ENCODE measurements at regions not wholly inside any gene's neighbourhood (a gene's known extent, or its start where the extent isn't known, plus 50 kb on each side); places are given as distances from the start of the nearest gene placed in this dataset.

GRCh38 chr20:57893366-57893999, 183.7 kb upstream of the PMEPA1 start:
- Mint-ChIP-seq H3K4me3 (no peak overlapping the region), H3K27me3 (ENCODE audit: insufficient read depth) (no peaks in the 10 kb centered on the region), H3K27ac (no peak overlapping the region), H3K4me1 (ENCODE audit: low read depth) (no peaks in the 10 kb centered on the region), H3K36me3 (ENCODE audit: low read depth) (no peaks in the 10 kb centered on the region), H3K9me3 (no peaks in the 10 kb centered on the region)
- intact Hi-C loops (cut with micrococcal nuclease): no loop called here
- no peak for DNase-seq (ENCODE audit: low spot score)

GRCh38 chr20:57892471-57892870, 182.7 kb upstream of the PMEPA1 start:
- H3K4me1 Mint-ChIP-seq (ENCODE audit: low read depth): no peaks in the 10 kb centered on the region
- no peaks in the 10 kb centered on the region for H3K9me3 Mint-ChIP-seq
- H3K27me3 Mint-ChIP-seq (ENCODE audit: insufficient read depth): no peaks in the 10 kb centered on the region
- no peak for DNase-seq (ENCODE audit: low spot score)
- intact Hi-C loops (cut with micrococcal nuclease): no loop called here
- H3K27ac Mint-ChIP-seq: no peak overlapping the region
- H3K4me3 Mint-ChIP-seq: no peak overlapping the region
- no peaks in the 10 kb centered on the region for H3K36me3 Mint-ChIP-seq (ENCODE audit: low read depth)

- intact Hi-C loops (cut with micrococcal nuclease): no loop called here
- H3K36me3 Mint-ChIP-seq (ENCODE audit: low read depth): no peaks in the 10 kb centered on the region
- no peak overlapping the region for H3K4me3 Mint-ChIP-seq
- H3K9me3 Mint-ChIP-seq: no peaks in the 10 kb centered on the region
- no peak for DNase-seq (ENCODE audit: low spot score)
- H3K4me1 Mint-ChIP-seq (ENCODE audit: low read depth): no peaks in the 10 kb centered on the region
- no peak overlapping the region for H3K27ac Mint-ChIP-seq
- peaks cover 4% of the 10 kb centered on the region for H3K27me3 Mint-ChIP-seq (ENCODE audit: insufficient read depth)
Observed at GRCh38 chr20:57891014-57891413, 181.2 kb upstream of the PMEPA1 start.

GRCh38 chr20:57890202-57890800, 180.5 kb upstream of the PMEPA1 start:
- Mint-ChIP-seq H3K27me3 (ENCODE audit: insufficient read depth) (peaks cover 4% of the 10 kb centered on the region), H3K36me3 (ENCODE audit: low read depth) (no peaks in the 10 kb centered on the region), H3K27ac (no peak overlapping the region), H3K4me1 (ENCODE audit: low read depth) (no peaks in the 10 kb centered on the region), H3K4me3 (no peak overlapping the region), H3K9me3 (no peaks in the 10 kb centered on the region)
- DNase-seq (ENCODE audit: low spot score): no peak
- intact Hi-C loops (cut with micrococcal nuclease): no loop called here

- Mint-ChIP-seq H3K27me3 (ENCODE audit: insufficient read depth) (peaks cover 4% of the 10 kb centered on the region), H3K4me1 (ENCODE audit: low read depth) (no peaks in the 10 kb centered on the region), H3K9me3 (no peaks in the 10 kb centered on the region), H3K36me3 (ENCODE audit: low read depth) (no peaks in the 10 kb centered on the region), H3K27ac (no peak overlapping the region), H3K4me3 (no peak overlapping the region)
- no peak for DNase-seq (ENCODE audit: low spot score)
- intact Hi-C loops (cut with micrococcal nuclease): no loop called here
Observed at GRCh38 chr20:57888591-57888990, 178.8 kb upstream of the PMEPA1 start.

GRCh38 chr20:57884956-57885355, 175.1 kb upstream of the PMEPA1 start:
- no peak overlapping the region for H3K4me3 Mint-ChIP-seq

GRCh38 chr20:57883761-57884160, 173.9 kb upstream of the PMEPA1 start:
- Mint-ChIP-seq H3K4me1 (ENCODE audit: low read depth) (no peaks in the 10 kb centered on the region), H3K36me3 (ENCODE audit: low read depth) (no peaks in the 10 kb centered on the region), H3K27me3 (ENCODE audit: insufficient read depth) (peaks cover 4% of the 10 kb centered on the region), H3K27ac (no peak overlapping the region), H3K4me3 (no peak overlapping the region), H3K9me3 (no peaks in the 10 kb centered on the region)
- no peak for DNase-seq (ENCODE audit: low spot score)
- intact Hi-C loops (cut with micrococcal nuclease): no loop called here

More at GRCh38 chr20:57884956-57885355, 175.1 kb upstream of the PMEPA1 start:
- no peak for DNase-seq (ENCODE audit: low spot score)
- H3K4me1 Mint-ChIP-seq (ENCODE audit: low read depth): no peaks in the 10 kb centered on the region
- H3K36me3 Mint-ChIP-seq (ENCODE audit: low read depth): no peaks in the 10 kb centered on the region
- H3K9me3 Mint-ChIP-seq: no peaks in the 10 kb centered on the region
- intact Hi-C loops (cut with micrococcal nuclease): no loop called here
- H3K27me3 Mint-ChIP-seq (ENCODE audit: insufficient read depth): peaks cover 4% of the 10 kb centered on the region
- no peak overlapping the region for H3K27ac Mint-ChIP-seq

GRCh38 chr20:57883224-57883623, 173.4 kb upstream of the PMEPA1 start:
- no peak for DNase-seq (ENCODE audit: low spot score)
- Mint-ChIP-seq H3K9me3 (no peaks in the 10 kb centered on the region), H3K4me3 (no peak overlapping the region), H3K27ac (no peak overlapping the region), H3K27me3 (ENCODE audit: insufficient read depth) (peaks cover 4% of the 10 kb centered on the region), H3K4me1 (ENCODE audit: low read depth) (no peaks in the 10 kb centered on the region), H3K36me3 (ENCODE audit: low read depth) (no peaks in the 10 kb centered on the region)
- intact Hi-C loops (cut with micrococcal nuclease): no loop called here

GRCh38 chr20:57882451-57883161, 172.8 kb upstream of the PMEPA1 start:
- Mint-ChIP-seq H3K27ac (no peak overlapping the region), H3K4me3 (no peak overlapping the region), H3K4me1 (ENCODE audit: low read depth) (no peaks in the 10 kb centered on the region), H3K27me3 (ENCODE audit: insufficient read depth) (peaks cover 4% of the 10 kb centered on the region), H3K9me3 (no peaks in the 10 kb centered on the region), H3K36me3 (ENCODE audit: low read depth) (no peaks in the 10 kb centered on the region)
- intact Hi-C loops (cut with micrococcal nuclease): no loop called here
- DNase-seq (ENCODE audit: low spot score): no peak

- Mint-ChIP-seq H3K4me3 (no peak overlapping the region), H3K9me3 (no peaks in the 10 kb centered on the region), H3K36me3 (ENCODE audit: low read depth) (no peaks in the 10 kb centered on the region), H3K4me1 (ENCODE audit: low read depth) (no peaks in the 10 kb centered on the region), H3K27me3 (ENCODE audit: insufficient read depth) (peaks cover 1% of the 10 kb centered on the region), H3K27ac (no peak overlapping the region)
- intact Hi-C loops (cut with micrococcal nuclease): no loop called here
- DNase-seq (ENCODE audit: low spot score): no peak
Observed at GRCh38 chr20:57881466-57882385, 171.9 kb upstream of the PMEPA1 start.

GRCh38 chr20:57880571-57880892, 170.7 kb upstream of the PMEPA1 start:
- H3K9me3 Mint-ChIP-seq: no peaks in the 10 kb centered on the region
- intact Hi-C loops (cut with micrococcal nuclease): no loop called here
- DNase-seq (ENCODE audit: low spot score): no peak
- no peaks in the 10 kb centered on the region for H3K36me3 Mint-ChIP-seq (ENCODE audit: low read depth)
- H3K4me1 Mint-ChIP-seq (ENCODE audit: low read depth): no peaks in the 10 kb centered on the region
- H3K4me3 Mint-ChIP-seq: no peak overlapping the region
- H3K27me3 Mint-ChIP-seq (ENCODE audit: insufficient read depth): no peaks in the 10 kb centered on the region
- H3K27ac Mint-ChIP-seq: no peak overlapping the region

GRCh38 chr20:57879779-57880570, 170.2 kb upstream of the PMEPA1 start:
- H3K4me3 Mint-ChIP-seq: no peak overlapping the region
- no peak for DNase-seq (ENCODE audit: low spot score)
- H3K36me3 Mint-ChIP-seq (ENCODE audit: low read depth): no peaks in the 10 kb centered on the region
- no peaks in the 10 kb centered on the region for H3K9me3 Mint-ChIP-seq
- H3K27ac Mint-ChIP-seq: no peak overlapping the region
- intact Hi-C loops (cut with micrococcal nuclease): no loop called here
- H3K27me3 Mint-ChIP-seq (ENCODE audit: insufficient read depth): no peaks in the 10 kb centered on the region
- H3K4me1 Mint-ChIP-seq (ENCODE audit: low read depth): no peaks in the 10 kb centered on the region
